H1 (cell line): ENCODE measurements at regions not wholly inside any gene's neighbourhood (a gene's known extent, or its start where the extent isn't known, plus 50 kb on each side); places are given as distances from the start of the nearest gene placed in this dataset.

Experiments
- CTCF ChIA-PET: fragments of 300-600 bp; sonication (Branson Sonifier 250); formaldehyde crosslinking; loops from one replicate; lab custom pipeline; 2021; ENCODE audit not compliant: partially characterized antibody; lab: Charles Lee
- POLR2A ChIA-PET: fragments of 300-600 bp; sonication (Branson Sonifier 250); formaldehyde crosslinking; loops from one replicate; lab custom pipeline; 2021; ENCODE audit warnings: inconsistent platforms; ENCODE audit not compliant: partially characterized antibody; lab: Charles Lee
- DNase-seq, 2 experiments: peaks; one replicate each; pipeline versions ENCODE4 v3.0.0 to v3.0.0-alpha.2; 2010 to 2022; ENCODE audit warnings: low spot score in 2 of 2, low read depth in 1 of 2, mixed read lengths in 1 of 2
- FAIRE-seq: peaks from 2 replicates; lab custom pipeline; 2011; peaks lifted over from hg19 to GRCh38; lab: Jason Lieb, UNC
- H2AFZ ChIP-seq: 2 replicates; pipeline ENCODE4 v1.8.1; 2012; ENCODE audit warnings: low read length, inconsistent platforms
- H2AK5ac ChIP-seq: 2 replicates; pipeline ENCODE4 v1.6.1; 2013; ENCODE audit warnings: low read depth, low read length
- H2BK120ac ChIP-seq: replicated peaks from 2 replicates; pipeline ENCODE3; 2013; ENCODE audit warnings: low read depth, low read length, inconsistent platforms
- H2BK12ac ChIP-seq: 2 replicates; pipeline ENCODE4 v1.6.1; 2013; ENCODE audit warnings: low read depth, low read length
- H2BK15ac ChIP-seq: 2 replicates; pipeline ENCODE4 v1.6.1; 2013; ENCODE audit warnings: low read length
- H2BK20ac ChIP-seq: 2 replicates; pipeline ENCODE4 v1.6.1; 2013; ENCODE audit warnings: low read length
- H2BK5ac ChIP-seq: 2 replicates; pipeline ENCODE4 v1.6.1; 2013; ENCODE audit warnings: low read depth, low read length
- H3K14ac ChIP-seq: 2 replicates; pipeline ENCODE4 v1.6.1; 2013; ENCODE audit warnings: inconsistent platforms; ENCODE audit not compliant: insufficient read length
- H3K18ac ChIP-seq: 2 replicates; pipeline ENCODE4 v1.6.1; 2013; ENCODE audit warnings: low read length; ENCODE audit errors: extremely low read depth
- H3K23ac ChIP-seq: 2 replicates; pipeline ENCODE4 v1.6.1; 2013; ENCODE audit warnings: inconsistent platforms; ENCODE audit not compliant: insufficient read length
- H3K23me2 ChIP-seq: 2 replicates; pipeline ENCODE4 v1.6.1; 2013; ENCODE audit warnings: low read depth, low read length
- H3K27ac ChIP-seq: 2 replicates; pipeline ENCODE4 v1.6.1; 2011; ENCODE audit warnings: low read depth, low read length, inconsistent platforms
- H3K27me3 ChIP-seq, 4 experiments: replicated peaks in 1 of 4; 1 replicate in 1 of 4; 2 replicates in 3 of 4; pipeline versions ENCODE4 v1.6.1 to v1.8.1; 2011 to 2013; ENCODE audit warnings: low read length in 3 of 4, mild to moderate bottlenecking in 3 of 4, inconsistent platforms in 2 of 4, mixed read lengths in 2 of 4, moderate library complexity in 1 of 4; ENCODE audit not compliant: control insufficient read depth in 3 of 4, insufficient read depth in 3 of 4; ENCODE audit errors: extremely low read depth in 1 of 4
- H3K36me3 ChIP-seq, 4 experiments: 2 replicates each; pipeline versions ENCODE4 v1.6.1 to v1.8.1; 2011 to 2013; ENCODE audit warnings: mild to moderate bottlenecking in 4 of 4, low read length in 3 of 4, moderate library complexity in 2 of 4, control low read depth in 1 of 4, inconsistent platforms in 1 of 4; ENCODE audit not compliant: insufficient read depth in 4 of 4, control insufficient read depth in 2 of 4
- H3K4ac ChIP-seq: replicated peaks from 2 replicates; pipeline ENCODE3; 2013; ENCODE audit warnings: low read length, low read depth, mixed read lengths, inconsistent platforms; ENCODE audit not compliant: insufficient read length
- H3K4me1 ChIP-seq, 4 experiments: replicated peaks in 1 of 4; 1 replicate in 1 of 4; 2 replicates in 3 of 4; pipeline versions ENCODE4 v1.6.1 to v1.8.1; 2011 to 2013; ENCODE audit warnings: low read length in 3 of 4, inconsistent platforms in 2 of 4, mixed read lengths in 1 of 4; ENCODE audit not compliant: insufficient read depth in 4 of 4, control insufficient read depth in 3 of 4
- H3K4me2 ChIP-seq, 2 experiments: 2 replicates each; pipeline versions ENCODE4 v1.6.1 to v1.8.1; 2011 to 2013; ENCODE audit warnings: low read depth in 2 of 2, low read length in 2 of 2, control low read depth in 1 of 2, inconsistent platforms in 1 of 2, mild to moderate bottlenecking in 1 of 2; ENCODE audit not compliant: insufficient read depth in 1 of 2
- H3K4me3 ChIP-seq, 4 experiments: fragments of 200-600, 300-600 bp in 1 of 4; sonication (generic), shearing (Covaris generic), sonication (Bioruptor Twin) in 1 of 4; 2 replicates each; pipeline versions ENCODE4 v1.5.1 to v1.8.1; 2011 to 2016; ENCODE audit warnings: low read length in 4 of 4, low read depth in 3 of 4, control low read depth in 2 of 4, inconsistent platforms in 2 of 4, mild to moderate bottlenecking in 2 of 4, mixed read lengths in 1 of 4, moderate library complexity in 1 of 4; ENCODE audit not compliant: insufficient read depth in 2 of 4; ENCODE audit errors: extremely low read depth in 1 of 4
- H3K56ac ChIP-seq: replicated peaks from 2 replicates; pipeline ENCODE3; 2013; ENCODE audit warnings: low read depth, mild to moderate bottlenecking, mixed read lengths, low read length, inconsistent platforms; ENCODE audit not compliant: insufficient read length
- H3K79me1 ChIP-seq: 2 replicates; pipeline ENCODE4 v1.6.1; 2013; ENCODE audit warnings: low read depth, low read length, control low read depth
- H3K79me2 ChIP-seq, 2 experiments: 2 replicates each; pipeline versions ENCODE4 v1.6.1 to v1.8.1; 2012 to 2013; ENCODE audit warnings: low read length in 2 of 2, mild to moderate bottlenecking in 2 of 2, inconsistent platforms in 1 of 2; ENCODE audit not compliant: insufficient read depth in 2 of 2, control insufficient read depth in 1 of 2
- H3K9ac ChIP-seq, 4 experiments: replicated peaks in 1 of 4; 1 replicate in 1 of 4; 2 replicates in 3 of 4; pipeline versions ENCODE4 v1.6.1 to v1.8.1; 2011 to 2013; ENCODE audit warnings: low read depth in 3 of 4, low read length in 3 of 4, control low read depth in 2 of 4, mild to moderate bottlenecking in 2 of 4, moderate library complexity in 2 of 4, inconsistent platforms in 1 of 4; ENCODE audit errors: extremely low read depth in 1 of 4
- H3K9me3 ChIP-seq, 2 experiments: 2 replicates each; pipeline versions ENCODE4 v1.6.1 to v1.8.1; 2012 to 2013; ENCODE audit warnings: mild to moderate bottlenecking in 2 of 2, moderate library complexity in 2 of 2, control low read depth in 1 of 2, inconsistent platforms in 1 of 2, low read depth in 1 of 2, low read length in 1 of 2, mixed read lengths in 1 of 2; ENCODE audit not compliant: insufficient read depth in 2 of 2
- H4K20me1 ChIP-seq, 2 experiments: replicated peaks in 1 of 2; 2 replicates each; pipeline versions ENCODE3 to v1.8.1; 2011 to 2013; ENCODE audit warnings: inconsistent platforms in 2 of 2, low read length in 2 of 2, mild to moderate bottlenecking in 1 of 2; ENCODE audit not compliant: insufficient read depth in 2 of 2, control insufficient read depth in 1 of 2
- H4K5ac ChIP-seq: 2 replicates; pipeline ENCODE4 v1.6.1; 2013; ENCODE audit warnings: low read length, low read depth, mixed read lengths, inconsistent platforms; ENCODE audit not compliant: insufficient read length
- H4K8ac ChIP-seq: 2 replicates; pipeline ENCODE4 v1.8.0; 2013; ENCODE audit warnings: mild to moderate bottlenecking, moderate library complexity, low read length, inconsistent platforms; ENCODE audit not compliant: insufficient read depth; ENCODE audit errors: extremely low read depth
- H4K91ac ChIP-seq: replicated peaks from 2 replicates; pipeline ENCODE3; 2013; ENCODE audit warnings: low read length, mixed read lengths, inconsistent platforms; ENCODE audit not compliant: insufficient read length
- CREB1 ChIP-seq: IDR thresholded peaks from 2 replicates; pipeline ENCODE4 v1.6.1; 2012; ENCODE audit warnings: inconsistent platforms
- CTBP2 ChIP-seq: IDR thresholded peaks from 2 replicates; pipeline ENCODE4 v1.7.0; 2011; ENCODE audit warnings: borderline replicate concordance, mild to moderate bottlenecking, moderate library complexity, mixed read lengths, low read length; ENCODE audit not compliant: insufficient read depth, insufficient read length
- CTCF ChIP-seq, 3 experiments: IDR thresholded peaks; 1 replicate in 2 of 3; 2 replicates in 1 of 3; pipeline versions ENCODE4 v1.5.1 to v1.6.1; 2011; ENCODE audit warnings: low read length in 3 of 3, mild to moderate bottlenecking in 3 of 3, inconsistent platforms in 2 of 3, low read depth in 1 of 3, moderate library complexity in 1 of 3; ENCODE audit not compliant: insufficient read depth in 1 of 3; ENCODE audit errors: control extremely low read depth in 1 of 3
- EP300 ChIP-seq, 2 experiments: IDR thresholded peaks; 1 replicate in 1 of 2; 2 replicates in 1 of 2; pipeline ENCODE4 v1.6.1; 2011 to 2012; ENCODE audit warnings: low read depth in 2 of 2, low read length in 2 of 2, mild to moderate bottlenecking in 2 of 2, borderline replicate concordance in 1 of 2, inconsistent platforms in 1 of 2, moderate library complexity in 1 of 2
- NANOG ChIP-seq: IDR thresholded peaks from 2 replicates; pipeline ENCODE4 v1.6.1; 2011; ENCODE audit warnings: low read length, low read depth, mild to moderate bottlenecking, inconsistent platforms; ENCODE audit not compliant: insufficient read depth, poor library complexity, severe bottlenecking
- POU5F1 ChIP-seq: IDR thresholded peaks from 2 replicates; pipeline ENCODE4 v1.6.1; 2011; ENCODE audit warnings: low read depth, mild to moderate bottlenecking, low read length, moderate library complexity
- SAP30 ChIP-seq: fragments of 300-600 bp; sonication (generic); IDR thresholded peaks from 2 replicates; pipeline ENCODE4 v1.7.1; 2012; ENCODE audit warnings: low read length, moderate library complexity, mild to moderate bottlenecking, inconsistent platforms; ENCODE audit not compliant: insufficient read depth, insufficient replicate concordance
- SIRT6 ChIP-seq: IDR thresholded peaks from one replicate; pipeline ENCODE4 v1.7.1; 2012; ENCODE audit warnings: low read length, inconsistent platforms
- SIX5 ChIP-seq: IDR thresholded peaks from 2 replicates; pipeline ENCODE4 v1.6.1; 2011; ENCODE audit warnings: mild to moderate bottlenecking, low read depth, low read length
- SP1 ChIP-seq: IDR thresholded peaks from 2 replicates; pipeline ENCODE4 v1.6.1; 2011; ENCODE audit warnings: low read depth, low read length
- SUZ12 ChIP-seq: fragments of 200-600 bp; sonication (generic); IDR thresholded peaks from 2 replicates; pipeline ENCODE4 v1.6.1; 2012; ENCODE audit warnings: mild to moderate bottlenecking, inconsistent platforms, low read length, moderate library complexity, mixed read lengths
- TCF12 ChIP-seq: IDR thresholded peaks from 2 replicates; pipeline ENCODE4 v1.6.1; 2011; ENCODE audit warnings: low read depth, mild to moderate bottlenecking, low read length
- ZNF274 ChIP-seq: IDR thresholded peaks from 2 replicates; pipeline ENCODE4 v1.7.0; 2012; ENCODE audit warnings: low read length, borderline replicate concordance; ENCODE audit errors: extremely low read depth
- WGBS, 2 experiments: shearing (Covaris generic) in 1 of 2; methylation state at CpG; one replicate each; pipeline versions ENCODE4 v1.1.6 to v1.1.7; 2013 to 2015; ENCODE audit warnings: low lambda C conversion rate in 2 of 2, mixed read lengths in 2 of 2, inconsistent platforms in 1 of 2, low coverage in 1 of 2, missing lambda C conversion rate in 1 of 2; ENCODE audit not compliant: insufficient replicate concordance in 2 of 2, insufficient coverage in 1 of 2, insufficient read length in 1 of 2; ENCODE audit errors: extremely low coverage in 1 of 2, missing lambda C conversion rate in 1 of 2; 5-methylcytosine and 5-hydroxymethylcytosine counted together

GRCh38 chrY:8064500-8064899, 1152.9 kb upstream of the AMELY start:
- Histone ChIP-seq H3K4me2 (no peak overlapping the region), H3K36me3 (no peaks in the 10 kb centered on the region), H2AK5ac (no peak overlapping the region), H3K4me3 (no peak overlapping the region), H2BK15ac (no peak overlapping the region), H3K56ac (no peak overlapping the region), H3K79me1 (no peaks in the 10 kb centered on the region), H2BK20ac (no peak overlapping the region), H3K9ac (no peak overlapping the region), H3K9me3 (peaks cover 16 to 61% of the 10 kb centered on the region in 2 experiments; a peak in 2 of 4 replicates), H3K14ac (no peak overlapping the region), H3K23ac (no peak overlapping the region), H2BK5ac (no peak overlapping the region), H4K20me1 (no peaks in the 10 kb centered on the region), H4K91ac (no peak overlapping the region), H4K8ac (no peak overlapping the region), H3K27ac (no peak overlapping the region), H2BK120ac (no peak overlapping the region), H3K4me1 (no peaks in the 10 kb centered on the region), H2AFZ (no peak overlapping the region), H4K5ac (no peak overlapping the region), H3K23me2 (no peaks in the 10 kb centered on the region), H3K18ac (no peak overlapping the region), H2BK12ac (no peak overlapping the region), H3K4ac (no peak overlapping the region), H3K79me2 (no peaks in the 10 kb centered on the region), H3K27me3 (no peaks in the 10 kb centered on the region)
- POLR2A ChIA-PET: no interaction called here
- FAIRE-seq (no peak), DNase-seq (no peak)
- WGBS, 2 experiments: 68% methylated on average over 4 of the region's 4 CpGs; no CpG with 5 or more reads in 1 of the 2 experiments
- CTCF ChIA-PET: no interaction called here
- TF ChIP-seq SP1 (no peak), SIRT6 (no peak), SIX5 (no peak), SAP30 (no peak), SUZ12 (no peak), CREB1 (no peak), NANOG (no peak), POU5F1 (no peak), CTBP2 (no peak), EP300 (IDR thresholded peaks at IDR 0.05; ENCODE audit: borderline replicate concordance in 1 of 2, low read depth in 2 of 2, low read length in 2 of 2) (no peak), CTCF (IDR thresholded peaks at IDR 0.05; ENCODE audit: control extremely low read depth in 1 of 3, insufficient read depth in 1 of 3, low read depth in 1 of 3, low read length in 3 of 3) (no peak), TCF12 (no peak), ZNF274 (no peak)
